ENCODE measurements at regions not wholly inside any gene's neighbourhood (a gene's known extent, or its start where the extent isn't known, plus 50 kb on each side); places are given as distances from the start of the nearest gene placed in this dataset.

GRCh38 chr18:37668971-37669747 is 103.6 kb upstream of the CELF4 start:
- Histone ChIP-seq H3K9me2 (ENCODE audit: insufficient read depth) (peaks cover 9% of the 10 kb centered on the region), H3F3A (replicated peaks; ENCODE audit: low read depth) (no peaks in the 10 kb centered on the region), H3K27ac (ENCODE audit: low read depth) (no peak overlapping the region), H3K4me3 (no peak overlapping the region), H3K4me2 (peak overlapping the region; percentile 11; the same call in 1 of the 2 replicates), H3K36me3 (ENCODE audit: insufficient read depth) (no peaks in the 10 kb centered on the region), H2AFZ (peak overlapping the region; percentile 83; the same call in 1 of the 2 replicates), H3K4me1 (ENCODE audit: insufficient read depth) (peaks cover 19% of the 10 kb centered on the region), H4K20me1 (replicated peaks; ENCODE audit: insufficient read depth) (no peaks in the 10 kb centered on the region), H3K79me2 (replicated peaks; ENCODE audit: insufficient read depth) (no peaks in the 10 kb centered on the region), H3K27me3 (ENCODE audit: insufficient read depth) (no peaks in the 10 kb centered on the region)
- Mint-ChIP-seq H3K27me3 (ENCODE audit: insufficient read depth, low read depth, poor library complexity) (no peaks in the 10 kb centered on the region), H3K9me3 (no peaks in the 10 kb centered on the region), H3K4me3 (no peak overlapping the region), H3K27ac (peak overlapping the region; percentile 50), H3K4me1 (peaks cover 26% of the 10 kb centered on the region), H3K36me3 (ENCODE audit: low read depth) (no peaks in the 10 kb centered on the region; the same call in 2 of the 3 replicates)
- peak; percentile 81 for ATAC-seq
- DNase-seq (ENCODE audit: low spot score) = peak; percentile 62
- TF ChIP-seq ZNF462 (CRISPR knock-in tag; IDR thresholded peaks at IDR 0.05) (peak; percentile 67; the same call in 1 of the 2 replicates), CREB1 (CRISPR knock-in tag; IDR thresholded peaks at IDR 0.05; ENCODE audit: low read depth) (no peak)

- no peaks in the 10 kb centered on the region for H3K27me3 ChIP-seq (ENCODE audit: insufficient read depth)
- H3K4me1 ChIP-seq (ENCODE audit: insufficient read depth) = peaks cover 19% of the 10 kb centered on the region
- no peaks in the 10 kb centered on the region for H4K20me1 ChIP-seq (replicated peaks; ENCODE audit: insufficient read depth)
- no peaks in the 10 kb centered on the region for H3K79me2 ChIP-seq (replicated peaks; ENCODE audit: insufficient read depth)
- H3K9me2 ChIP-seq (ENCODE audit: insufficient read depth) = peaks cover 9% of the 10 kb centered on the region
- no peak overlapping the region for H3K4me2 ChIP-seq
- Mint-ChIP-seq H3K27ac (no peak overlapping the region), H3K4me3 (no peak overlapping the region), H3K27me3 (ENCODE audit: insufficient read depth, low read depth, poor library complexity) (no peaks in the 10 kb centered on the region), H3K4me1 (peaks cover 26% of the 10 kb centered on the region), H3K36me3 (ENCODE audit: low read depth) (no peaks in the 10 kb centered on the region; the same call in 2 of the 3 replicates), H3K9me3 (no peaks in the 10 kb centered on the region)
- no peak overlapping the region for H2AFZ ChIP-seq
- no peaks in the 10 kb centered on the region for H3F3A ChIP-seq (replicated peaks; ENCODE audit: low read depth)
- no peak overlapping the region for H3K27ac ChIP-seq (ENCODE audit: low read depth)
- no peaks in the 10 kb centered on the region for H3K36me3 ChIP-seq (ENCODE audit: insufficient read depth)
- no peak for ATAC-seq
- no peak overlapping the region for H3K4me3 ChIP-seq
- no peak for DNase-seq (ENCODE audit: low spot score)
- no peak for TF ChIP-seq STAT1 (IDR thresholded peaks at IDR 0.05; ENCODE audit: unreplicated experiment)
- no peak for TF ChIP-seq ZNF331 (CRISPR knock-in tag; IDR thresholded peaks at IDR 0.05; ENCODE audit: low read depth)
- no peak for TF ChIP-seq EZH2 (IDR thresholded peaks at IDR 0.05; ENCODE audit: low read depth, unreplicated experiment)
- TF ChIP-seq CREB1 (CRISPR knock-in tag; IDR thresholded peaks at IDR 0.05; ENCODE audit: low read depth) = no peak
- no peak for TF ChIP-seq ZNF462 (CRISPR knock-in tag; IDR thresholded peaks at IDR 0.05)
Measured at GRCh38 chr18:37667836-37668235, 102.2 kb upstream of the CELF4 start.

All from GM23338 (cell line).